ENCODE measurements at regions not wholly inside any gene's neighbourhood (a gene's known extent, or its start where the extent isn't known, plus 50 kb on each side); places are given as distances from the start of the nearest gene placed in this dataset.

GRCh38 chr11:115927823-115928329 lies 423.7 kb upstream of the CADM1 start:
- DNase-seq (ENCODE audit: low spot score): no peak

DNA sequence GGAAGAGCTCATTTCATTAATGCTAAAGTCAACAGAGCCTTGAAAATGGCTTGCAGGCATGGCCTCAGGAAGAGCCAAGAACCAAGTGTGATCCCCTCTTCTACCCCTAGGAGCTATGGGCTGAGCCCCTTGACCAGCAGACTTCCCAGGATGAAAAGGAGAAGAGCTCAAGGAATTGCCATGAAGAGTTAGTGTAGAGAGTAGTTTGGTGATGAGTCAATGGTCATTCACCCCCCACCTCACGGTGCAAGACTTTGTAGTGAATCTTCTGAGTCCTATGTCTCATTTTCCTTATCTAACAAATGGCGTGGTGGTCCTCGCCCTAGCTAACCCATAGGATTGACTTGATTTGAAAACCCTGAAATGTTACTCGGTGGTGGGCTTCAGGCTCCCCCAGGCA lies 422.4 kb upstream of the CADM1 start:
- no peak for DNase-seq (ENCODE audit: low spot score)

GRCh38 chr11:115926138-115926537 lies 421.9 kb upstream of the CADM1 start:
- no peak for DNase-seq (ENCODE audit: low spot score)

DNA sequence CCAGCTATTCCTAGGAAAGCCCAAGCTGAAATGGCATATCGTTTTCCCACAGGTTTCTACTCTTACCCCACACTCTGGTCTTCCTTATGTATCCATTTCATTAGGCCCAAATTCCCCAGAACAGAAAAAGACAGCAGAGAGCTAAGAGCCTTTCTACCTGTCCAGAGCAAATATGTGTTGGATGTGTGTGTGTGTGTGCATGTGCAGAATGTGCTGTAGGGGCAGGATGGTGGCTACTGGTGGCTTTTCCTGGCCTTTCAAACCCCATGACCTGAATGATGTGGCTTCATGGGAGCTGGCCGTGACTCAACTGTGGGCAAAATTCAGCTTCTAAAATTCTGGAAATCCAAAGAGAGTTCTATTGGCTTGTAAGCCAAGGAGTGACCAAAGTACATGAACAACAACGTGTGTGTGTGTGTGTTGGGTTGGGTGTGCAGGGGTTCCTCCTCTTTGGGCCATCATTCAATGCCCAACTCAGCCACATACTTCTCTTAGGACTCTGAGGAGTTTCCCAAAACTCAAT lies 421.4 kb upstream of the CADM1 start:
- no peak for DNase-seq (ENCODE audit: low spot score)

GRCh38 chr11:115924744-115925567 lies 420.7 kb upstream of the CADM1 start:
- DNase-seq (ENCODE audit: low spot score): no peak

DNA sequence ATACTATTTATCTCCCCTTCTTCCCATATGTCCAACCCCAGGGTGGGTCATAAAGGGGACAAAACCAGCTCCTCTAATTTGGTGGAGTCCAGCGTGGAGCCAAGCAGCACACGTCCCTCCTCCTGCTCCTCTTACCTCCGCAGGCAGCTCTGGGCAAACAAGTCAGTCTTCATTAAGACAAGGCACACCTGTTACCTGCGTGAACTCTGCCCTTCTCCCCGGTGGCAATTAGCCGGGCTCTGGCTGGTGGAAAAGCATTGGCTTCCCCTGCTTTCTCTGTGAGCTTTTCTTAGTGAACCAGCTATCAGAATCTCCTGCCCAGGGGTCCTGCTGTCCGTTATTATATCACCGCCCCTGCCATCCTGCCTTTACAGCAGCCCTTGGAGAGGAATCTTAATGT lies 418.7 kb upstream of the CADM1 start:
- DNase-seq (ENCODE audit: low spot score): no peak

DNA sequence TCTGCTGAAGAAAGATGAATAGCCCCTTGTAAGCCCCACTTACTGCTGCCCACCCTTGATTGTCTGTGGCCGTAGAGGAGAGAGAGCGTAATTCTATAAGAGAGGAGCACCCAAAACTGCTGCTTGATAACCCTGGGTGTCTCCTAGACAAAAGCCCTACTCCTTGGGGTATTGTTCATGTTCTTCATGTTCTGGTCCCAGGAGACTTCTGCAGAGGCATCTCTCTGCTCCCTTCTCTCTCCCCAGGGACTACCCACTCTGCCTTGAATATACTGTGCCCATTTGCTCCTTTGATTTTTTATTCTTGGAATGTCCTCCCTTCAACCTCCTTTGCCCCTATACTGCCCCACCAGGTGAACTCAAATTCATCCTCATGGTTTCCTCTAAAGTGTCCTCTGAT lies 417.8 kb upstream of the CADM1 start:
- DNase-seq (ENCODE audit: low spot score): no peak

GRCh38 chr11:115921540-115921939 lies 417.3 kb upstream of the CADM1 start:
- DNase-seq (ENCODE audit: low spot score): no peak

DNA sequence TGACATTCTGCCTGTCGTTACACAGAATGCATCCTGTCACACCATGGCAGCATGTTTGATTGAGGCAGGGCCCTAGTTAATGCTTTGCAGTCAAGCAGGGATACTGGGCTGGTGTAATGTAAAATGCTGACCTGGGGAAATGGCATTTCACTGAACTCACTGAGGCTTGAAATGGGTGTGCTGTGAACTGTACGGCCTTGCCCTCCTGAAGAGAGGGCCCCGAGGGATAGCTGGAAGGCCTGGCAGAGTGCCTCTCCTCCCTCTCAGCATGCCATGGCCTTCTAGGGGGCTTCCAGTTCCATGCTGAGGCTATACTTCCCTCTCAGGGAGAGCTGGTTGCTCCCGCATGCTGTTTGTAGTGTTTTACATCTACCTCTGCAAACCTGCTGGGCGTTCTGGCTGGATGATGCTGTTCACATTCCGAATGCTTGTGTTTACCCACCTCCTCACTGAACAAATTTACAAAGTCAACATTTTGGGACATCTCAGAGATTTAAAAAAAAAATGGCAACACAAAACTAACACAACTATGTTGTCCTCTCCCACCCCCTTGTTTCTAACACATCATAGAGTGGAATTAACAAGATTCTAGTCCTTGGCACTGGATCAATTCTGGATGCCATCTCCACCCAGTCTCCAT lies 416.7 kb upstream of the CADM1 start:
- no peak for DNase-seq (ENCODE audit: low spot score)

GRCh38 chr11:115920092-115920461 lies 415.9 kb upstream of the CADM1 start:
- DNase-seq (ENCODE audit: low spot score): peak; percentile 61

DNA sequence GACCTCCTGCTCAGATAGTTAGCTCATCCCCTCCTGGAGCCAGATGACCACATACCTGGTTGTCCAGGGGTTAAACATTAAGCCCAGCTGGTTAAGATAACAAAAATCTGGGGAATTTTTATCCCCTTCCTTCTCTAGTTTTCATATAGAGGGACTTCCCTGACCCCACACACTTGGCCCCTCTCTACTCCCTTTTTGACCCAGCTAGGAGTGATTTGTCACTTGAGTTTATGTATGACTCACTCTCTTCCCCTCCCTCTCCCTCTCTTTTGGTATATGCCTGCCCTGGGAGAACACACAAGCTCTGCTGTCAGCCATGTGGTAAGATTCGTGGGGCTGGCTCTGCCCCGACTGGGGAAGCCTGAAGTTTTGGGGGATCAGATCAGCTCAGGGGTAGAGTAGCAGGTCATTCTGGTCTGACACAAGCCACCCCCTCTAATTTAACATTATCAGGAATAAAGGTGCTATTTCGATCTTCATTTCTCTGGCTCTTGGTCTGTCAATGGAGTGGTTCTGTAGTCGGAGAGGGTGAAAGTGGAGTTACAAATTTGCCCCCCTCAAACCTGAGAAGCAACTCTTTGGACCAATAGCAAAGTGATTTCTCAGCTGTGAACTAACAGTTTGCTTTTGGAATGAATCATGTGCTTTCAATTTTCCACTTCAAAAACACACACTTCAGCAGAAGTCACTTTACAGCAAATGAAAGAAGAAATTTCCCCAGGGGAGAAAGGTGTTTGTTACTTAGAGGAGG lies 415.3 kb upstream of the CADM1 start:
- peak; percentile 73 for DNase-seq (ENCODE audit: low spot score)

DNA sequence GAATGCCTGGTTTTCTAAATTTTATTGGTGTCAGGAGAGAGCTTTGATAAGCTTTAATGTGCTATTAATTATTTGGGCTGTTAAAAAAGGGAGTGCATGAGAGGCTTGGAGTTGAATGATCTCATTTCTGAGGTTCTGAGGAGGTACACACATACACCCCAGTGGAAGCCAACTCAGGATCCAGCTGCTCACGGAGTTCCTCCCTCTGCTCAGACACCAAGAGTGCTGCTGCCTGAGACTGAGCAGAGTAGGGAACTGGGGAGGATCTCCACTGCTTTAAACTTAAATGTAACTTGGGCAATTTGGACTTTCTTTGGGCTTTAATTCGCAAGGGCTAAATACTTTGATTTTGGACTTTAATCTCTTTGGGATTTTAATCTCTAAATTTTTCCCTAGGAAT lies 414.4 kb upstream of the CADM1 start:
- no peak for DNase-seq (ENCODE audit: low spot score)

DNA sequence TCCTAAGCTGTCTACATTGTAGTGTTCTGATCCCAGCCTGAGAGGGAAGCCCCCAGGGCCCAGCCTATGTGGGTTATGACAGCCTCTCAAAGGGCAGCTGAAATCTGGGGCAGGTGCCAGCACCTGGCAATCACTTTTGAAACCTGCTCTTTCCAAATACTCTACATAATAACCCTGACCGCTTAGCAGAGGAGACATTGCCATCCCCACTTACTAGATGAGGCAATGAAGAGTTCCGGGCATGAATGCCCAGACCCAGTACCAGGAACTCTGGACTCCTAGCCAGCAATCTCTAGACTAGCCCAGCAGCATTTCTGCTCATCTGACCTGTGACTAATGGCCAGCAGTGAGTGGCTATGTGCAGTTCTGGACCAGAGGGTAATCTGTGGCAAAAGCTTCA lies 412.4 kb upstream of the CADM1 start:
- no peak for DNase-seq (ENCODE audit: low spot score)

DNA sequence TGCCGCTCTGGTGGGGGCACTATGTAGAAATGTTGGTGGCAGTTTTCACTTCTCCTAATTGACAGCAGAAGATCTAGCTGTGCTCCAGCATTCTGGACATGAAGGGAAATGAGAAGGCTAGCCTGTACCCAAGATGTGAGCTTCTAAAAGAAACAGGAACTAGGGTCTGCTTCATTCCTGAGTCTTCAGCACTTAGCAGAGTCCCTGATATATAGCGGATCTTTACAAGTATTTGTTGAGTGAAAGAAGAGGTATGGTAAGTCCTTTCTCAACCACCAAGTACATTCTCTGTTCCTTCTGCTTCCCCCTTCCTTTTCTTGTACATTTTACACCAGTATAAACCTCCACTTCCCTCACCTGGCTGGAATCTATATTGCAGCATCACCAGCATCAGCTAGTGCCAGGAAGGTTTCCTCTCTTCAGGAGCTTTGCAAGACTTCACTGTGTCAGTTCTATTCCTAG lies 408.3 kb upstream of the CADM1 start:
- DNase-seq (ENCODE audit: low spot score): peak; percentile 28

GRCh38 chr11:115911613-115912346 lies 407.6 kb upstream of the CADM1 start:
- no peak for DNase-seq (ENCODE audit: low spot score)

- no peak for DNase-seq (ENCODE audit: low spot score)
These were observed 406.2 kb upstream of the CADM1 start for GRCh38 chr11:115910379-115910778.

DNA sequence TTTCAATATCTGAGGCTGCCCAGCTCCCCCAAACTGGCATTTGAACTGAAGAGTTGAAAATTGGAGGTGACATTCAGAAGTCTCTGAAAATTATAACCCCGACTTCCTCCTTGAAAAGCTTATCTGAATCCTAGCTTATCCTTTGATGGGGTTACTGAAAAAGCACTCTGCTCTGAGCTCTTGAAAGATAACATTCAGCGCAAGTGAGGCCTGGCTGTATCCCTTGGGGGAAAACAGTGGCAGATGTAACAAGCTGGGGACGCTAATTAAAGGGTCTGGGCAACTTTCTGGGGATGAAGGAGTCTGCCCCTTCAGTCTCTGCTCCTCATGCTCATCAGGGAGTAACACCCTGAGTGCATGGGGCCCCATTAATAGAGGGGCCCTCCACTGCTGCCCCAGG lies 402.0 kb upstream of the CADM1 start:
- DNase-seq (ENCODE audit: low spot score): no peak

DNA sequence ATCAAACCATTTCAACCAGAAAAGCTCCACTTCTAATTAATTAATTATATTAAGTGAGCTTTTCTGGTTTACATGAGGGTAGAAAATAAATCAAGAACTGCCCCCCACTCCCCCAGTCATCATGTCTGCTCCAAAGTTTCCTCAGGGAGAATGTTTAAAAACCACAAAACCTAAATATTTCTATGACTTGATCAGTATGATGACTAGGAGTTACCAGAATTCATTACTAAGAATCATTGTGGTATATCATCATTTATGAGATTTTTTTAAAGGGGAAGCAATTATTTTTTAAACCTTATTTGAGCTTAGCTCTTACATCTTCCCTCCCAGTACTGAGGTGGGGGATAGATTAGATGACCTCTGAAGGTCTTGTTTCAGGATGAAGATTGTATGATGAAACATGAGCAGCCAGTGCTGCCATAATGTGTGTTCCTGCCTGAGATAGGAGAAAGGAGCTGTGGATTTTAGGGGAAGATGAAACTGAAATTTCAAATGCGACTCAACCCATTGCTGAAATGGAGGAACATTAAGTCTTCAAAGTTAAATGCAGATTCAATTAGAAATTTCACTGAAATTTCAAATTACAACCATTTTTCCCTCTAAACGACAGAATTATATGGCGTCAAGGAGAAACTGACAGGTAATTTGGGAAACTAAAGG lies 401.3 kb upstream of the CADM1 start:
- no peak for DNase-seq (ENCODE audit: low spot score)

- DNase-seq (ENCODE audit: low spot score): no peak
These were observed 399.0 kb upstream of the CADM1 start for GRCh38 chr11:115903179-115903578.

GRCh38 chr11:115901069-115901468 lies 396.9 kb upstream of the CADM1 start:
- no peak for DNase-seq (ENCODE audit: low spot score)

DNA sequence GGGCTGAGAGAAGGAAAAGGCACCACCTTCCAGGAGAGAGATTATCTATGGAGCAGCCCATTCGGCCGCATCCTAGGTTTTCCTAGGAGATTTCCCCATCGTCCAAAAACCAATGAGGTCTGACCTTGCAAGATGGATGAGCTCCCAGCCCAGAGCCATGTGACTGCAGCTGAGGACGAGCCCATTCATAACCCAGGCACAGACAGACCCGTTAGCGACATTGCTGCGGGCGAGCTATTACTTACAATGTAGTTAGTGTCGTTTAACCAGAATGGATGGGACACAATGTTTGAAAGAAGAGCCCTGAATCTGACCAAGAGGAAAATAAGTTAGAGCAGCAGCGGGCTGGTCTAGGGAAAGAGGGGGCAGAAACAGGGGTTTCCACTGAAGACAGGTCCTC lies 395.9 kb upstream of the CADM1 start:
- DNase-seq (ENCODE audit: low spot score): no peak
